ENCODE measurements at regions not wholly inside any gene's neighbourhood (a gene's known extent, or its start where the extent isn't known, plus 50 kb on each side); places are given as distances from the start of the nearest gene placed in this dataset.

DNA sequence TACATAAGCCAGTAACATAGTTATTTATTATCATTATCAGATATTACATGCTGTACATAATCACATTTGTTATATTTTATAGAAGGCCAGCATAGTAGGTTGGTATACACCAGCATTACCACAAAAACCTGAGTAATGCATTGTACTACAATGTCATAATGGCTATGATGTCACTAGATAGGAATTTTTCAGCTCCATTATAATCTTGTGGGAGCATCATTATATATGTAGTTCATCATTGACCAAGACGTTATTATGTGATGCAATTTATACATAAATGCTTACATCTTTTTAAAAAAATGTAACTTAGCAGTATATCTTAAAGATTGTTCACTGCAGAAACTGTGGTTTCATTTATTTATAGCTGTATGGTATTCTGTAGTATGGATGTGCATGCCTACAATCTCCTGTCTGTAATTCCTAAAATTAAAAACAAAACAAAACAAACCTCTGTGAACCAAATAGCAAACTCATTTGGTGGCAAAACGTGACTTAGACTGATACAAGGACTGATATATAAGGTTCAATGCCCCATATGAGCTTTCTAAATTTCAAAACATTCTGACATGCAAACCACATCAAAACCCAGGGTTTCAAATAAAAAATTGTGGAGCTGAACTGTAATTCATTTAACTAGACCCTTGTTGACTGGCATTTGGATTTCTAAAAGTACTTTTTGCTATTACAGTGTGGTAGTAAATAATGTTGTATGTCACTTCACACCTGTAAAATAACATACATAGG, 250.9 kb downstream of the DLEU7 start:
- no peak for TF ChIP-seq ZFX (IDR thresholded peaks at IDR 0.05; ENCODE audit: borderline replicate concordance)
- TF ChIP-seq, protein P1, sequence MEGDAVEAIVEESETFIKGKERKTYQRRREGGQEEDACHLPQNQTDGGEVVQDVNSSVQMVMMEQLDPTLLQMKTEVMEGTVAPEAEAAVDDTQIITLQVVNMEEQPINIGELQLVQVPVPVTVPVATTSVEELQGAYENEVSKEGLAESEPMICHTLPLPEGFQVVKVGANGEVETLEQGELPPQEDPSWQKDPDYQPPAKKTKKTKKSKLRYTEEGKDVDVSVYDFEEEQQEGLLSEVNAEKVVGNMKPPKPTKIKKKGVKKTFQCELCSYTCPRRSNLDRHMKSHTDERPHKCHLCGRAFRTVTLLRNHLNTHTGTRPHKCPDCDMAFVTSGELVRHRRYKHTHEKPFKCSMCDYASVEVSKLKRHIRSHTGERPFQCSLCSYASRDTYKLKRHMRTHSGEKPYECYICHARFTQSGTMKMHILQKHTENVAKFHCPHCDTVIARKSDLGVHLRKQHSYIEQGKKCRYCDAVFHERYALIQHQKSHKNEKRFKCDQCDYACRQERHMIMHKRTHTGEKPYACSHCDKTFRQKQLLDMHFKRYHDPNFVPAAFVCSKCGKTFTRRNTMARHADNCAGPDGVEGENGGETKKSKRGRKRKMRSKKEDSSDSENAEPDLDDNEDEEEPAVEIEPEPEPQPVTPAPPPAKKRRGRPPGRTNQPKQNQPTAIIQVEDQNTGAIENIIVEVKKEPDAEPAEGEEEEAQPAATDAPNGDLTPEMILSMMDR (IDR thresholded peaks at IDR 0.05) = no peak
- H3K27ac ChIP-seq = no peak overlapping the region

DNA sequence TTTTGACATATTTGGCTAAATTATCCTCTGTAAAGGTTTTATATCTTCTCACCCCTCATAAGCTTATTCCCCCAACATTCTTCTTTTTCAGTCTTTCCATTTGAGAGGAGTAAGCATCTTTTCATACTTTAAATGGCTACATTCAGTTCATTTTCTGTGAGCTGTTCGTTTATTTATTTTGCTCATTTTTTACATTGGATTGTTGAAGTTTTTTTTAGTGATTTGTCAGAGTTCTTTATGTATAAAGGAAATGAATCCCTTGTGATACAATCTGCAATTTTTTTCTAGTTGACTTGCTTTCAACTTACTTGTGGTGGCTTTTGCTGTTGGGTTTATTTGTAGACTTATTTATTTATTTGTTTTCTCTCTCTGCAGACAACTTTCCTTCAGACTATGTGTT, 250.3 kb downstream of the DLEU7 start:
- TF ChIP-seq, protein P1 (IDR thresholded peaks at IDR 0.05) = no peak
- TF ChIP-seq ZFX (IDR thresholded peaks at IDR 0.05; ENCODE audit: borderline replicate concordance) = no peak
- H3K27ac ChIP-seq = no peak overlapping the region

DNA sequence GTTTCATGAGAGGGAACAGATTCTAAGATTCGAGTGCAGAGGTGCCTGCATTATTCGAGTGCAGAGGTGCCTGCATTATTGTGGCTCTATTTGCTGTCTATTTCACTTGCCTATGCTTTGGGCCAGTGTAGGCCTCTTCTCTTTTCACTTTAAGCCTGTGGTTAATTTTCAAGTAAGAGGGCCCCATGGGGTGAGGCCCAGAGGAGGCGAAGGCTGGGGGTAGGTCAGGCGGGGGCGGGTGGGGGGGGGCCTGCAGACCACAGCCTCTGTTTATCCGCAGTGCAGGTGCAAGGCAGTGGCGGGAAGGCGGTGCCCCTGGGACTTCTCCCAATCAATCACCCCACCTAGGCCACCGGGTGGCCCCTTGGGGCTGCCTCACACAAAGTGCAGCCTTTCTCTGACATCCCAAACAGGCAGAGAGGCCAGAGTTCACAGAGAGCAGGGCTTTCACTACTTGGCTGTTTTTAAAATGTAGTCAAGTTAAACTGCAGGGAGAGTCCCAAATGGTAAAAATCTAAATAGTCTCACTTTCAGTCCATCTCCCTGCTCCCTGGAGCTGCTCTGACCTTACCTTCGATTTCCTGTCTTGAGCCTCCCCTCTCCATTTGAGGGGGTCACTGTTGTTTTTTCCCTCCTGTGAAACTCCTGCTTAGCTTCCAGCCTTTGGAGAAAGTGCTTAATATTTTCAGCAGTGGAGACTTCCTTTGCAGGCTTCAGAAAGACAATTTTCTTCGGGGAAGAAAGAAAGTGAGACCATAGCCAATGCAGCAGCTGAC, 249.0 kb downstream of the DLEU7 start:
- no peak overlapping the region for H3K27ac ChIP-seq
- TF ChIP-seq, protein P1 (IDR thresholded peaks at IDR 0.05) = no peak
- no peak for TF ChIP-seq ZFX (IDR thresholded peaks at IDR 0.05; ENCODE audit: borderline replicate concordance)

DNA sequence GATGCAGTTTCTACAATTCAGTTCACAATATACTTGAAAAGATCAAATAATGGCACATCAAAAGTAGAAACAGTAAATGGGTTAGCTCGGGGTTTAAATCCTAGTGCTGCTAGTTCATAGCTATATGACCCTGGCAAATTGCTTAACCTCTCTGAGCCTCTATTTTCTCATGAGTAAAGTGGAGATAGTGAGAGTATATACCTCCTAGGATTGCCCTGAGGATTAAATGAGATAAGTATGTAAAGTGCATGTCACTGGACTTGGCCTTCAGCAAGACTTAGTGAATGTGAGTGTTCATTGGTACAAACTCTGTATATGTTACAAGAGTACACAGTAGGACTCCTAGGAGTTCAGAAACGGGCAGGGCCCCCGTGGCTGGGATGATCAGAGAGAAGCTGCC, 248.3 kb downstream of the DLEU7 start:
- TF ChIP-seq, protein P1 (IDR thresholded peaks at IDR 0.05) = no peak
- TF ChIP-seq ZFX (IDR thresholded peaks at IDR 0.05; ENCODE audit: borderline replicate concordance) = no peak
- no peak overlapping the region for H3K27ac ChIP-seq

DNA sequence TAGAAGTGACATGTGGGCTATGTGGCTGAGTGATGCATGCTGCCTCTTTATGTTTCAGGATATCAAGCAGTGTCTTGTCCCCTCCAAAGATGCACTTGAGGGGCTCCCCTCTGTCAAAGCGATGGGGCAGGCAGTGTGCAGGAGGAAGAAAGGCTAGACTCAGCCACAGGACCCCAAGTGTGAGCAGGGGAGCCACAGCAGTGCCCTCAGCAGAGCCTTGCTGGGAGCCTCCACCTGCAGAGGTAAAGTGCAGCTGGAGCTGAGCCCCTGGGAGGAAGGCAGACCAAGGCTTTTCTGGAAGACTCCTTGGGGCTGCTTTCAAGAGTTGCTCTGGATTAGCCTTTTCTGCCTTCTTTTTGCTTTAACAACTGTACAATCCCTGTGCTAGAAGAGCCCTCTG, 247.3 kb downstream of the DLEU7 start:
- no peak for TF ChIP-seq ZFX (IDR thresholded peaks at IDR 0.05; ENCODE audit: borderline replicate concordance)
- TF ChIP-seq, protein P1 (IDR thresholded peaks at IDR 0.05) = no peak
- H3K27ac ChIP-seq = no peak overlapping the region

DNA sequence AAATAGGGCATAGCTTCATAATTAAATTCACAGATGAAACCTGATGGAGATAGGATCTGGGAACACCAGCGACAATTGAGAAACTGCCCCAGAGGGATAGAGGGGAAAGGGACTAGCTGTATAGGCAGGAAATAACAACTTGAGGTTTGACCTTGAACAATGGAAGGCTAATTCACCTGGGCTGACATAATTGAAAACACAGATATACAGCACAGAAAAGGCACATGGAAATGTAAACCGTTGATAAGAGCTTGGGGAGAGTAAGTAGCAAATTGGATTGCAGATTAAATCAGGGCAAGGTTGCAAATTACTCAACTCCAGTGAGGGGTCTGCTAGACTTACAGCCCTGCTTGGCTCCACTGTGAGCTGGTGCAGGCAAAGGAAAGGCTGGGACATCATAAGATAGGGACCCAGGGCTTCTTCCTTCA, 246.7 kb downstream of the DLEU7 start:
- H3K27ac ChIP-seq = no peak overlapping the region
- TF ChIP-seq ZFX (IDR thresholded peaks at IDR 0.05; ENCODE audit: borderline replicate concordance) = no peak
- TF ChIP-seq, protein P1 (IDR thresholded peaks at IDR 0.05) = no peak

DNA sequence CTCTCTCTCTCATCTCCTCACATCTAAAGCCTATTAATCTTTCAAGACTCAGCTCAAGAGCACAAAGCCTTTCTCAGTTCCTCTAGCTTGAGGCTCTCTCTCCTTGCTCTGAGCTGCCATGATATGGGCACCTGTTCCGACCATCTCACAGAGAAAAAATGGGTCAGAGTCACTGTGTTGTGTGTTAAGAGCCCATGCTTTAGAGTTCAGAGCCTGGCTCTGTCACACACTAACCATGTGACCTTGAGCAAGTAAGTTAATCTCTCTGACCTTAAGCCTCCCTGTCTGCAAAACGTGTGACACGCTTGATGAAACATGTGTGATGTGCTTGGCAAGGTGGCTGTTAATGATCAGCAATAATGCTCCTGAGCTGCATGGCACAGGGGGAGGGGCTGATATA, 245.2 kb downstream of the DLEU7 start:
- no peak for TF ChIP-seq ZFX (IDR thresholded peaks at IDR 0.05; ENCODE audit: borderline replicate concordance)
- TF ChIP-seq, protein P1 (IDR thresholded peaks at IDR 0.05) = no peak

More for the DNA sequence above, 245.2 kb downstream of the DLEU7 start:
- H3K27ac ChIP-seq = no peak overlapping the region
